Endothelial cell of umbilical vein (primary cell): ENCODE measurements at regions not wholly inside any gene's neighbourhood (a gene's known extent, or its start where the extent isn't known, plus 50 kb on each side); places are given as distances from the start of the nearest gene placed in this dataset.

Source experiments
- POLR2AphosphoS5 ChIP-seq: IDR thresholded peaks from 2 replicates; pipeline ENCODE4 v1.6.1; 2012; ENCODE audit warnings: low read depth, mild to moderate bottlenecking, control low read depth, low read length, moderate library complexity; ENCODE audit not compliant: insufficient read depth
- TF ChIP-seq, protein P1 (sequence below): IDR thresholded peaks from 2 replicates; pipeline ENCODE4 v1.6.1; 2011; ENCODE audit not compliant: insufficient read depth, insufficient read length

DNA sequence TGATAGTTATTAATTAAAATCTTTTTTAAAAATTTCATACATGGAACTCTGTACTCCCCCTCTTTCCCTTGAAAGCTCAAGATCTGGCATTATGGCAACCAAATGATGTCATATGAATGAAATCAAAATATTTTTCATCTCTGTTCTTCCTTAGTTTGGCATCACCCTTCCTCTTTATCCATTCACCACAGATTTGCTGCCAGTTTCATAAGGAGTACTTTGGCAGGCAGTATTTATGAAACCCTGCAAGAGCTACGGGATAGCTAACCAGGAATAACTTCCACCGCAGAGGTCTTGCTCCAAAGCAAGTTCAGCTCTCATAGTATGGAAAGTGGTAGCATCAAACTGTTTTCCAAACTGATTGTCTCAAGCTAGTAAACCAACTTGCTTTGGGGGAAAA lies 113.9 kb upstream of the DOK5 start:
- TF ChIP-seq, protein P1, sequence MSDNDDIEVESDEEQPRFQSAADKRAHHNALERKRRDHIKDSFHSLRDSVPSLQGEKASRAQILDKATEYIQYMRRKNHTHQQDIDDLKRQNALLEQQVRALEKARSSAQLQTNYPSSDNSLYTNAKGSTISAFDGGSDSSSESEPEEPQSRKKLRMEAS, result no peak
- TF ChIP-seq POLR2AphosphoS5, result no peak
